Suprapubic skin (tissue), 4 donors: ENCODE measurements at regions not wholly inside any gene's neighbourhood (a gene's known extent, or its start where the extent isn't known, plus 50 kb on each side); places are given as distances from the start of the nearest gene placed in this dataset.

Experiments
- DNase-seq, 2 donors: peaks; one replicate each; pipeline ENCODE4 v3.0.0-alpha.2; 2019; ENCODE audit warnings: low spot score in 2 of 2
- H3K27ac ChIP-seq: fragments of 200-600 bp; sonication (generic); one replicate; pipeline ENCODE4 v1.5.1; 2019
- H3K27me3 ChIP-seq: fragments of 200-600 bp; sonication (generic); one replicate; pipeline ENCODE4 v1.5.1; 2019
- H3K36me3 ChIP-seq: fragments of 200-600 bp; sonication (generic); one replicate; pipeline ENCODE4 v1.5.1; 2019
- H3K4me1 ChIP-seq: fragments of 200-600 bp; sonication (generic); one replicate; pipeline ENCODE4 v1.5.1; 2019
- H3K4me3 ChIP-seq: fragments of 200-600 bp; sonication (generic); one replicate; pipeline ENCODE4 v1.5.1; 2019; ENCODE audit warnings: mild to moderate bottlenecking
- H3K9me3 ChIP-seq: fragments of 200-600 bp; sonication (generic); one replicate; pipeline ENCODE4 v1.5.1; 2019
- CTCF ChIP-seq, 2 donors: fragments of 200-600 bp in 1 of 2; fragments of 450-650 bp in 1 of 2; sonication (generic) in 1 of 2; IDR thresholded peaks; one replicate each; pipeline ENCODE4 v1.5.1; 2016 to 2019; ENCODE audit warnings: antibody characterized with exemption in 2 of 2, mild to moderate bottlenecking in 1 of 2, moderate library complexity in 1 of 2
- EP300 ChIP-seq: sonication (generic); formaldehyde crosslinking; IDR thresholded peaks from one replicate; pipeline ENCODE4 v1.6.1; 2017; ENCODE audit warnings: antibody characterized with exemption
- POLR2A ChIP-seq, 2 donors: fragments of 450-650 bp; IDR thresholded peaks; one replicate each; pipeline ENCODE4 v1.6.1; 2017; ENCODE audit warnings: antibody characterized with exemption in 2 of 2, mild to moderate bottlenecking in 2 of 2, moderate library complexity in 2 of 2
- POLR2AphosphoS5 ChIP-seq, 3 donors: sonication (generic); formaldehyde crosslinking; IDR thresholded peaks; one replicate each; pipeline ENCODE4 v1.6.1; 2017; ENCODE audit warnings: antibody characterized with exemption in 3 of 3
- WGBS: methylation state at CpG from one replicate; pipeline ENCODE4 v1.1.5; 2018; 5-methylcytosine and 5-hydroxymethylcytosine counted together

GRCh38 chr2:220002251-220002650, 374.8 kb downstream of the SLC4A3 start:
- no peak for TF ChIP-seq POLR2AphosphoS5 (IDR thresholded peaks at IDR 0.05)
- no peak for TF ChIP-seq POLR2A (IDR thresholded peaks at IDR 0.05)
- 73% methylated on average over 4 of the region's 4 CpGs for WGBS
- Histone ChIP-seq H3K9me3 (no peaks in the 10 kb centered on the region), H3K27me3 (no peaks in the 10 kb centered on the region), H3K4me3 (no peak overlapping the region), H3K36me3 (no peaks in the 10 kb centered on the region), H3K4me1 (peaks cover 2% of the 10 kb centered on the region), H3K27ac (no peak overlapping the region)
- no peak for DNase-seq

DNA sequence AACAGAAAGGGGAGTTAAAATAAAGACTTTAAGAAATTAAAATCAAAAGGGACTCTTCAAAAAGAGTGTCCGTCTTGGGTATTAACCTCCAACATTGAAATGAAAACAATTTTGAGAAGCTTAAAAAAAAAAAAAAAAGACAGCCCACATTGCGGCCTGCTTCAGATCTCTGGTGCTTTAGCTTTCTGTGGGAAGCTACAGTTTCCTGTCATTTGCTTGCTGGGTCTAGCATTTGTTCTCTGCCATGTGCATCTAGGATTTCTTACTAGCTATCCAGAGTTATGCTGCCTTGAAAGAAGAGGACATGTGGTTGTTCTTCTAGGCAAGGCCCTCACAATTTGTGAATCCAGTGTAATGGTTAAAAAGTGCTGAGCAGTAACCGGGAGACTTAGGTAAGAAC, 375.3 kb downstream of the SLC4A3 start:
- H3K27me3 ChIP-seq = no peaks in the 10 kb centered on the region
- no peaks in the 10 kb centered on the region for H3K9me3 ChIP-seq
- DNase-seq = no peak
- H3K4me3 ChIP-seq = no peak overlapping the region
- TF ChIP-seq CTCF (IDR thresholded peaks at IDR 0.05) (no peak), EP300 (no peak), POLR2A (IDR thresholded peaks at IDR 0.05) (no peak), POLR2AphosphoS5 (IDR thresholded peaks at IDR 0.05) (no peak)
- H3K4me1 ChIP-seq = no peaks in the 10 kb centered on the region
- WGBS = 81% methylated on average over 3 of the region's 3 CpGs
- H3K27ac ChIP-seq = no peak overlapping the region
- H3K36me3 ChIP-seq = no peaks in the 10 kb centered on the region

GRCh38 chr2:220005362-220005761, 377.9 kb downstream of the SLC4A3 start:
- H3K27ac ChIP-seq = no peak overlapping the region
- H3K27me3 ChIP-seq = no peaks in the 10 kb centered on the region
- H3K9me3 ChIP-seq = no peaks in the 10 kb centered on the region
- TF ChIP-seq POLR2A (IDR thresholded peaks at IDR 0.05) (no peak), EP300 (no peak), POLR2AphosphoS5 (IDR thresholded peaks at IDR 0.05) (no peak), CTCF (IDR thresholded peaks at IDR 0.05) (no peak)
- 90% methylated on average over 6 of the region's 6 CpGs for WGBS
- no peaks in the 10 kb centered on the region for H3K4me1 ChIP-seq
- no peak overlapping the region for H3K4me3 ChIP-seq
- H3K36me3 ChIP-seq = no peaks in the 10 kb centered on the region
- no peak for DNase-seq

GRCh38 chr2:220006152-220006621, 378.8 kb downstream of the SLC4A3 start:
- H3K4me1 ChIP-seq = no peaks in the 10 kb centered on the region
- 73% methylated on average over 8 of the region's 8 CpGs for whole genome bisulfite sequencing
- H3K27ac ChIP-seq = no peak overlapping the region
- no peaks in the 10 kb centered on the region for H3K36me3 ChIP-seq
- no peak for DNase-seq
- no peaks in the 10 kb centered on the region for H3K9me3 ChIP-seq
- TF ChIP-seq POLR2AphosphoS5 (IDR thresholded peaks at IDR 0.05) = no peak
- TF ChIP-seq EP300 = no peak
- TF ChIP-seq CTCF (IDR thresholded peaks at IDR 0.05) = no peak
- no peak for TF ChIP-seq POLR2A (IDR thresholded peaks at IDR 0.05)
- H3K27me3 ChIP-seq = no peaks in the 10 kb centered on the region
- no peak overlapping the region for H3K4me3 ChIP-seq

GRCh38 chr2:220011859-220012258, 384.4 kb downstream of the SLC4A3 start:
- no peaks in the 10 kb centered on the region for H3K27me3 ChIP-seq
- H3K9me3 ChIP-seq = no peaks in the 10 kb centered on the region
- 100% methylated on average over 1 of the region's 1 CpG for WGBS
- no peaks in the 10 kb centered on the region for H3K4me1 ChIP-seq
- no peak for DNase-seq
- TF ChIP-seq POLR2AphosphoS5 (IDR thresholded peaks at IDR 0.05) (no peak), EP300 (no peak), POLR2A (IDR thresholded peaks at IDR 0.05) (no peak), CTCF (IDR thresholded peaks at IDR 0.05) (no peak)
- H3K36me3 ChIP-seq = no peaks in the 10 kb centered on the region
- no peak overlapping the region for H3K27ac ChIP-seq
- no peak overlapping the region for H3K4me3 ChIP-seq

GRCh38 chr2:220014961-220015360, 387.5 kb downstream of the SLC4A3 start:
- Histone ChIP-seq H3K9me3 (no peaks in the 10 kb centered on the region), H3K27ac (no peak overlapping the region), H3K27me3 (no peaks in the 10 kb centered on the region), H3K4me1 (no peaks in the 10 kb centered on the region), H3K4me3 (no peak overlapping the region), H3K36me3 (no peaks in the 10 kb centered on the region)
- TF ChIP-seq POLR2AphosphoS5 (IDR thresholded peaks at IDR 0.05) (no peak), POLR2A (IDR thresholded peaks at IDR 0.05) (no peak), EP300 (no peak), CTCF (IDR thresholded peaks at IDR 0.05) (no peak)
- no peak for DNase-seq
- 83% methylated on average over 2 of the region's 2 CpGs for WGBS
